Activated CD4-positive, alpha-beta T cell treated with anti-CD3 and anti-CD28 coated beads, Interleukin-2, amount 10 ng/mL, durations not matched to agents 7 days and 5 days (primary cell): ENCODE measurements at regions not wholly inside any gene's neighbourhood (a gene's known extent, or its start where the extent isn't known, plus 50 kb on each side); places are given as distances from the start of the nearest gene placed in this dataset.

Source experiments
- CTCF ChIA-PET: fragments of 350-600 bp; sonication (Branson Sonifier 250); formaldehyde crosslinking; loops from one replicate; lab custom pipeline; 2021; ENCODE audit warnings: antibody characterized with exemption; lab: Charles Lee
- POLR2A ChIA-PET: fragments of 350-600 bp; sonication (Branson Sonifier 250); formaldehyde crosslinking; loops from one replicate; lab custom pipeline; 2021; ENCODE audit warnings: antibody characterized with exemption; lab: Charles Lee
- DNase-seq: peaks from one replicate; pipeline ENCODE4 v3.0.0-alpha.2; 2020
- H3K27ac Mint-ChIP-seq: one replicate; pipeline ENCODE4 v1.8.0; 2021; ENCODE audit warnings: mild to moderate bottlenecking, moderate library complexity, mixed read lengths
- H3K27me3 Mint-ChIP-seq: one replicate; pipeline ENCODE4 v1.8.0; 2021; ENCODE audit warnings: mixed read lengths
- H3K36me3 Mint-ChIP-seq: one replicate; pipeline ENCODE4 v1.8.0; 2021; ENCODE audit warnings: low read depth, mixed read lengths
- H3K4me1 Mint-ChIP-seq: one replicate; pipeline ENCODE4 v1.8.0; 2021; ENCODE audit warnings: mixed read lengths
- H3K4me3 Mint-ChIP-seq: one replicate; pipeline ENCODE4 v1.8.0; 2021; ENCODE audit warnings: mild to moderate bottlenecking, moderate library complexity, mixed read lengths
- H3K9me3 Mint-ChIP-seq: one replicate; pipeline ENCODE4 v1.8.0; 2021; ENCODE audit warnings: mixed read lengths

DNA sequence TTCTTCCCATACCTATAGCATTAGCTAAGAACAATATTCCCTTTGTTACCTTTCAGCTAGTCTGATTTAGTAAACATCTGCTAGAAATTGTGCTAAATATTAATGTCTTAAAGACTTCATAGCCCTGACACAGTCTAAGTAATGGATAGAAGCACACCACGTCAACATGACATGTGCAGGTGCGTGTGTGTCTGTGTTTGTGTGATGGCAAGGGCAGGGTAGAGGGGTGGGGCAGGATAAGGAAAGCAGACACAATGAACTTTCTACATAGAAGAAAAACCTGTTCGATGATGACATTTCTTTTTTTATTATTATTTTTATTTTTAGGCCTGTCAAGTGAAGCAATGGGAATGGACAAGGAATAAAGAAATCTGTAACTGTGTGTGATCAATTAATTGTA lies 223.3 kb downstream of the NOL4 start:
- Mint-ChIP-seq H3K4me1 (no peaks in the 10 kb centered on the region), H3K9me3 (no peaks in the 10 kb centered on the region), H3K36me3 (no peaks in the 10 kb centered on the region), H3K4me3 (no peak overlapping the region), H3K27ac (no peak overlapping the region), H3K27me3 (no peaks in the 10 kb centered on the region)
- DNase-seq = no peak
- ChIA-PET CTCF (no interaction called here), POLR2A (no interaction called here)

GRCh38 chr18:33987206-33987605 lies 237.5 kb downstream of the NOL4 start:
- Mint-ChIP-seq H3K27ac (no peak overlapping the region), H3K36me3 (no peaks in the 10 kb centered on the region), H3K4me1 (no peaks in the 10 kb centered on the region), H3K4me3 (no peak overlapping the region), H3K9me3 (peaks cover 3% of the 10 kb centered on the region), H3K27me3 (no peaks in the 10 kb centered on the region)
- ChIA-PET POLR2A (no interaction called here), CTCF (no interaction called here)
- no peak for DNase-seq

- Mint-ChIP-seq H3K36me3 (no peaks in the 10 kb centered on the region), H3K4me1 (no peaks in the 10 kb centered on the region), H3K27me3 (no peaks in the 10 kb centered on the region), H3K27ac (no peak overlapping the region), H3K4me3 (no peak overlapping the region), H3K9me3 (no peaks in the 10 kb centered on the region)
- ChIA-PET CTCF (no interaction called here), POLR2A (no interaction called here)
- DNase-seq = no peak
Measured at GRCh38 chr18:33983126-33983525, 241.6 kb downstream of the NOL4 start.

GRCh38 chr18:33960417-33960816 lies 264.3 kb downstream of the NOL4 start:
- no peaks in the 10 kb centered on the region for H3K4me1 Mint-ChIP-seq
- H3K4me3 Mint-ChIP-seq = no peak overlapping the region
- no peak for DNase-seq
- no peak overlapping the region for H3K27ac Mint-ChIP-seq
- ChIA-PET POLR2A (no interaction called here), CTCF (no interaction called here)
- no peaks in the 10 kb centered on the region for H3K36me3 Mint-ChIP-seq
- no peaks in the 10 kb centered on the region for H3K27me3 Mint-ChIP-seq
- peaks cover 4% of the 10 kb centered on the region for H3K9me3 Mint-ChIP-seq

- ChIA-PET POLR2A (no interaction called here), CTCF (no interaction called here)
- Mint-ChIP-seq H3K27me3 (no peaks in the 10 kb centered on the region), H3K36me3 (no peaks in the 10 kb centered on the region), H3K4me1 (no peaks in the 10 kb centered on the region), H3K4me3 (no peak overlapping the region), H3K27ac (no peak overlapping the region), H3K9me3 (peaks cover 4% of the 10 kb centered on the region)
- no peak for DNase-seq
Measured at GRCh38 chr18:33959609-33960008, 265.1 kb downstream of the NOL4 start.

GRCh38 chr18:33957707-33958106 lies 267.0 kb downstream of the NOL4 start:
- Mint-ChIP-seq H3K27me3 (no peaks in the 10 kb centered on the region), H3K4me1 (no peaks in the 10 kb centered on the region), H3K4me3 (no peak overlapping the region), H3K9me3 (peaks cover 5% of the 10 kb centered on the region), H3K36me3 (no peaks in the 10 kb centered on the region), H3K27ac (no peak overlapping the region)
- DNase-seq = no peak
- ChIA-PET CTCF (no interaction called here), POLR2A (no interaction called here)

DNA sequence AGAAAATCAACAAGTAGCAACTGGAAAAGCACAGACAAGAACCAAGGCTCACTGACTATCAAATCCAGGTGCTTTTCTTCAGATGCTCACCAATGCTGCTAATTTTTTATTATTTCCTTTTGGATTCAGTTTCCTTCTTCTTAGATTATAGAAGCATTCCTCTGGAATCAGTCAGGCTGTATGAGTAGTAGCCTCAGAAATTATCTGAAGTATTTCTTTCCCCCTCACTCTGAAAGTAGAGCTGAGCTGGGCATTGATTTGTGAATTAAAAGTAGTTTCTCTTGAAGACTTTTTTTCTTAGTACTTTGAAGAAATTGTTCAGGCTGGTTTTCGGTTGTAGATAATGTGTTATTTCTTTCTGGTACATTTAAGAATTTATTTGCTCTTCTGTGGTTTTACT lies 273.7 kb downstream of the NOL4 start:
- POLR2A ChIA-PET = no interaction called here
- H3K27ac Mint-ChIP-seq = no peak overlapping the region
- no peaks in the 10 kb centered on the region for H3K36me3 Mint-ChIP-seq

GRCh38 chr18:33946336-33946735 lies 278.4 kb downstream of the NOL4 start:
- no peak overlapping the region for H3K27ac Mint-ChIP-seq
- H3K27me3 Mint-ChIP-seq = no peaks in the 10 kb centered on the region
- POLR2A ChIA-PET = no interaction called here
- no peaks in the 10 kb centered on the region for H3K36me3 Mint-ChIP-seq
- H3K4me1 Mint-ChIP-seq = no peaks in the 10 kb centered on the region
- H3K4me3 Mint-ChIP-seq = no peak overlapping the region
- peaks cover 5% of the 10 kb centered on the region for H3K9me3 Mint-ChIP-seq
- CTCF ChIA-PET = no interaction called here
- DNase-seq = no peak

More for the DNA sequence above, 273.7 kb downstream of the NOL4 start:
- no peak for DNase-seq
- Mint-ChIP-seq H3K4me1 (no peaks in the 10 kb centered on the region), H3K27me3 (no peaks in the 10 kb centered on the region), H3K4me3 (no peak overlapping the region), H3K9me3 (peaks cover 7% of the 10 kb centered on the region)
- CTCF ChIA-PET = no interaction called here

GRCh38 chr18:33944493-33944892 lies 280.2 kb downstream of the NOL4 start:
- ChIA-PET POLR2A (no interaction called here), CTCF (no interaction called here)
- no peak for DNase-seq
- Mint-ChIP-seq H3K36me3 (no peaks in the 10 kb centered on the region), H3K27ac (no peak overlapping the region), H3K9me3 (peaks cover 5% of the 10 kb centered on the region), H3K4me3 (no peak overlapping the region), H3K4me1 (no peaks in the 10 kb centered on the region), H3K27me3 (no peaks in the 10 kb centered on the region)

DNA sequence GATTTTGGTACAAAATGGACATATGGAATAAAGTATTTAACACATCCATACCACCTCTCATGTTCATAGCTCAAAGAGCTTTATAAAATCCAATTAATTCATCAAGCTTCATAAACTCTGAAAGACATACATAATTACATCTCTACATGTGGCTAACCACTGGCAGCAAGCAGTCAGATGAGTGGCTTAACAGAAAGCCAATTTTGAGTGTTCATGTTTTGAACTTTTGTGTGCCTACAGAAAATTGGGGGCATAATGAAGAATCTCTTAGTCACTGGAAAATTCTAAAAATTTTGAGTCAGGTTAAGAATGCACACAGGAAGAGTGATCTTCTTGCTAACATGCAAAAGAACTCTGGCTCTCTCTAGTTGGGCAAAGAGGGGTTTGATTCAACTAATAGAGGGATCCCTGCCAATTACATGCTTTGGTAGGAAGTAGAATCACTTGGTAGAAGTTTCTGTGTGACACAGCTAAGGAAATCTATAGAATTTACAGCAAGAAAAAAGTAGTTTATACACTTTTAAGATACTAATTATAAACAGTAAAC lies 287.4 kb downstream of the NOL4 start:
- Mint-ChIP-seq H3K36me3 (no peaks in the 10 kb centered on the region), H3K4me1 (no peaks in the 10 kb centered on the region), H3K27me3 (no peaks in the 10 kb centered on the region), H3K27ac (no peak overlapping the region), H3K4me3 (no peak overlapping the region), H3K9me3 (no peaks in the 10 kb centered on the region)
- CTCF ChIA-PET = no interaction called here
- POLR2A ChIA-PET = no interaction called here
- no peak for DNase-seq

GRCh38 chr18:33934258-33934657 lies 290.5 kb downstream of the NOL4 start:
- DNase-seq = no peak

DNA sequence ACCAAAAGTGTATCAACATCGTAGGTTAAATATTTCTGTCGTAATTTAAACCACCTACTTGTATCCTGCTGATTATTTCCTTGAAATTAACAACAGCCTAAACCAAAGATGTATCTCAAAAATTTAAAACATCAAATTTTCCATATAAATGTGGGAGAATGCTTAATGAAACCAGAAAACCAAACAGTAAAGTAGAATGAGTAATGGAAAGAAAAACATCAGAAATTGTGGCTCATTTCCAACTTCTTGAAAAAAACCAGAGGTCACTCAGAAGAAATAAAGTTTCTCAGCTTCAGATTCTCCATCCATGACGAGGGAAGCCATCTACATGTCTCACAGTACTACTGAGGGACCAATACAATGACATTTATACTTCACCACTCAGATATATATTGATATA lies 296.5 kb downstream of the NOL4 start:
- Mint-ChIP-seq H3K27ac (no peak overlapping the region), H3K27me3 (no peaks in the 10 kb centered on the region), H3K4me3 (no peak overlapping the region), H3K4me1 (no peaks in the 10 kb centered on the region), H3K9me3 (no peaks in the 10 kb centered on the region), H3K36me3 (no peaks in the 10 kb centered on the region)
- CTCF ChIA-PET = no interaction called here
- POLR2A ChIA-PET = no interaction called here
- no peak for DNase-seq

More at GRCh38 chr18:33934258-33934657, 290.5 kb downstream of the NOL4 start:
- Mint-ChIP-seq H3K9me3 (no peaks in the 10 kb centered on the region), H3K4me1 (no peaks in the 10 kb centered on the region), H3K27me3 (no peaks in the 10 kb centered on the region), H3K4me3 (no peak overlapping the region), H3K36me3 (no peaks in the 10 kb centered on the region), H3K27ac (no peak overlapping the region)
- ChIA-PET CTCF (no interaction called here), POLR2A (no interaction called here)

GRCh38 chr18:33924576-33924975 lies 300.1 kb downstream of the NOL4 start:
- DNase-seq = no peak
- CTCF ChIA-PET = no interaction called here
- Mint-ChIP-seq H3K36me3 (no peaks in the 10 kb centered on the region), H3K4me1 (no peaks in the 10 kb centered on the region), H3K4me3 (no peak overlapping the region), H3K27ac (no peak overlapping the region), H3K27me3 (no peaks in the 10 kb centered on the region), H3K9me3 (no peaks in the 10 kb centered on the region)
- POLR2A ChIA-PET = no interaction called here

GRCh38 chr18:33923980-33924379 lies 300.7 kb downstream of the NOL4 start:
- no peak for DNase-seq
- Mint-ChIP-seq H3K27ac (no peak overlapping the region), H3K27me3 (no peaks in the 10 kb centered on the region), H3K4me3 (no peak overlapping the region), H3K36me3 (no peaks in the 10 kb centered on the region), H3K4me1 (no peaks in the 10 kb centered on the region), H3K9me3 (no peaks in the 10 kb centered on the region)
- POLR2A ChIA-PET = no interaction called here
- CTCF ChIA-PET = no interaction called here
